NCI-H226 (cell line): ENCODE measurements at regions not wholly inside any gene's neighbourhood (a gene's known extent, or its start where the extent isn't known, plus 50 kb on each side); places are given as distances from the start of the nearest gene placed in this dataset.

ENCODE experiments used
- DNase-seq: peaks from one replicate; pipeline ENCODE4 v3.0.0-alpha.2; 2015

GRCh38 chr20:19807946-19808330 lies 49.9 kb downstream of the RIN2 start:
- no peak for DNase-seq

DNA sequence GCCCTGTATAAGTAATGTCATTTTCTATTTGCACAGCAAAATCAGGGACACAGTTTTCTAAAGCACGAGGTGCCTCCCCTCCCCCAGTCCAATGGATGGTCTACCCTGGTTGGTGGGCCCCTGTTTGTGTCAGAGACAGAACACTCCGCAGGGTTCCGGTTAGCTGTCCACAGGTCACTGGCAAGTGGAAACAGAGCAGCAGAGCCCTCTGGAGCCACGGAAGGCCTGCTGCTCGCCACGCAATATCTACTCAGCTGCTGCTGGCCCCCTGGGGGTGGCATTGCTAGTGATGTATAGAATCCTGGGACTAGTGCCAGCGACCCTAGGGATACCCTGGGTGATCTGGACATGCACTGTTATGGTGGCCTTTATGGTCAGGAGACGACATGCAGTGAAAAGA lies 50.4 kb downstream of the RIN2 start:
- DNase-seq: no peak

DNA sequence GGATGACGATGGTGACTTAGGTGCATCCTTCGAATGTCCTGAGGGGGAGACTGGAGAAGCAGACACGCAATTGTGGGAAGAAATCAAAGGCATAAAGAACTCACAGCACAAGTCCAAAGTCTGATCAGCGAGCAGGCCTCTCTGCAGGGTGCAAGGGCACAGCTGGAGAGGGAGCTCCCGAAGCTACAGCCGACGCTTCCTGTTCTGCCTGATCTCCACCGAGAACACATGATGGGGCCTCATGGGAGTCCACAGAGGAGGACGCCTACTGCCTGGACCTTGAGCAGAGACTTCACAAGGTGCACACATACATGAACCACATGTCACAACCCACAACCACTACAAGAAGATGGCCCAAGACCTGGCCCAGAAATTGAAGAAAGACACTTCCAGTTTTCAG lies 51.4 kb downstream of the RIN2 start:
- no peak for DNase-seq

GRCh38 chr20:19811231-19811630 lies 53.2 kb downstream of the RIN2 start:
- no peak for DNase-seq

DNA sequence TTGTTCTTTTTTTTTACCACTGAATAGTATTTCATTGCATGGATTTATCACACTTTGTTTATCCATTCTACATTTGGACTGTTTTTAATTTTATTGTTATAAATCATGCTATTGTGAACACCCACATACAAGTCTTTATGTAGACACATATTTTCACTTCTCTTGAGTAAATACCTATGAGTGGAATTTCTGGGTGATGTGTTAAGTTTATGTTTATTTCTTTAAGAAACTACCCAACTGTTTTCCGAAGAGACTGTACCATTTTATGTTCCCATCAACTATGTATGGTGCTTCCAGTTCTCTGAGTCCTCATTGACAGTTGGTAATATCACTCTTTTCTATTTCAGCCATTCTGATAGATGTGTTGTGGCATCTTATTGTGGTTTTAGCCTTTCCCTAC lies 54.0 kb downstream of the RIN2 start:
- no peak for DNase-seq

DNA sequence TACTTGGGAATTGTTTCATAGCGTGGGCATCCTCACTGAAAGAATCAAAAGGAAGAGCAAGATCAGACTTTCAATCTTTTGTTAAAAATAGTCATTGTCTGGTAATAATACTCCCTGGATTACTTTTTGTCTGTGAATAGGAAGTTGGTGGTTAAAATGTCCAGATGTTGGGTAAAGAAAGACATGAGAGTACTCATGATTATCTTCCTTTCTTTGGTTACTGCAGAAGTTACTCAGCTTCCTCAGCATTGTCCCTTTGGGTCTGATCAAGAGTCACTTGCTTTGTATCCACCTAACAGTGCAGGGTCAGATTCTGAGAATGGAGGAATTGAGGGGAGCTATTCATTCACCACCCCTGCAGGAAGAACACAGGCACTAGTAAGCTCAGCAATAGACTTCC lies 54.6 kb downstream of the RIN2 start:
- DNase-seq: no peak

DNA sequence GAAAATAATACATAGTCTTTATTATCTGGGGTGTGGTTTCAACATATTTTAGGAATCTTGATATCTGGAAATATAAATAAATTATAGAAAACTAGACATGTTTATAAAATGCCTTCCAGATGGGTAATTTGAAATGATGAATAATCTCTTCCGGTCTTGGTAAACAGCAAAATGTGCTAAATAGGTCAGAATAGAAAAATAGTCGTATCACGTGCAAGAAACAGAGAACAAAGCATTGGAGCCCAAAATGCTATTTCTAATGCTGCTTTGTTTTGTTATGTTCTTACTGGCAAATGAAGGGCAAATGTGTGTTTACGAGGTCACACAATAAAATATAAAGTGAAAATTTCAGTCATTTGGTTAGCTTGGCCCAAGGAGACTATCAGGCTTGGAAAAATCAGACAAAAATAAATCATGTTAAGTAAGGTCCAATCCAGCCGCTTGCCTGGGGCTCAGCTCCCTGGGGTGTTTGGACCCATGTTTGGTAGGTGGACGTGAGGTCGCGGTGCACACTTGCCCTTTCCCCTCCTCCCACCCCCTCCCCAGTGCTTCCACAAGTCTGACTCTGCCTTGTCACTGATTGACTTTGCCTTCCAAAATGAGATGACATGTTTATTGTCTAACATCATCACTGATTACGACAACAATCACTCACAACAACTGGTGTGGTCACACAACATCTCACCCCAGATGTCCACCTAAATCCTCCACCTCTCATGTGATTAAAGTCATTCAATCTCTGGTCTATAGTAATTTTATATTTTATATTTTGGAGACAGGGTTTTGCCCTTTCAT lies 56.0 kb downstream of the RIN2 start:
- DNase-seq: no peak

GRCh38 chr20:19815553-19815991 lies 57.5 kb downstream of the RIN2 start:
- peak; percentile 95 for DNase-seq

DNA sequence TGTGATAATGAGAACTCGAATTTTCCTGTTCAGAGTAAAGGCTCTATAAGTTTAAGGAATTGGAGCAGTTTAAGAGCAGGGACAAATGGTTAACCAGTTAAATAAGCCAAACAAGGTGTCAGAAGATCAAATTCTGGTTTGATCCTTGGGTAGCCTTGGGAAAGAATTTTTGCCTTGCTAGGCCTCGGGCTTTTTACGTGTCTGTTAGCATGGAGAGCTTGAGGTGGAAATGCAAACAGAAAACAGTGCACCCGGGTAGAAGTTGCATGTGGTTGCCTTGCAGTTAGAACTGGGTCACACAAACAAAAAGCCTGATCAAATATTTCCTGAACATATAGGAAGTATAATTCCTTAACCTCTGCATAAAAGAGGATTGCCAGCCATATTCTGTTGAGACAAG lies 58.3 kb downstream of the RIN2 start:
- no peak for DNase-seq

DNA sequence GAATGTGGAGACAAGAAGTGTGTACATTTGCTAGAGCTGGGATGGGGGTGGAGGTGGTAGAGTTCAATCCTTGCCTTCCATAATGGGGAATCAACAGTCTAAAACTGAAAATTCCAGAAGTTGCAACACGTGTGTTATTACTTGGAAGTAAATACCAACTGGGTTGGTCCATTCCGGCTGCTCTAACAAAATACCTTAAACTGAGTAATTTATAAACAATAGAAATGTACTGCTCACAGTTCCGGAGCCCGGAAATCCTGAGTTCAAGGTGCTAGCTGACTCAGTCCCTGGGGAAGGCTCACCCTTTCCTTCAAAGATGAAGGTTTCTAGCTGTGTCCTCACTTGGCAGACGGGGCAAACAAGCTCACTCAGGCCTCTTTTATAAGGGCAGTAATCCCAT lies 59.0 kb downstream of the RIN2 start:
- peak; percentile 80 for DNase-seq

DNA sequence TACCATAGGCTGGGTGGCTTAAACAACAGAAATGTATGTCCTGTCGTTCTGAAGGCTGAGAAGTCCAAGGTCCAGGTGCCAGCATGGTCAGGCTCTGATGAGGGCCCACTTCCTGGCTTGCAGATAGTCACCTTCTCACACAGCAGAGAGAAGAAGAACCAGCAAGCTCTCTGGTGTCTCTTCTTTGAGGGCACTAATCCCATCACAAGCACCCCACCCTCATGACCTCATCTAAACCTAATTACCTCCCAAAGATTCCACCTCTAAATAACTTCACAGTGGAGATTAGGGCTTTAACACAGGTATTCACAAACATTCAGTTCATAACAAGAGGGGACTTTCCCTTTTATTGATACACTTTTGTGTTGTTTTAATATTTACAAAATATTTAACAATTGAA lies 61.1 kb downstream of the RIN2 start:
- DNase-seq: no peak

DNA sequence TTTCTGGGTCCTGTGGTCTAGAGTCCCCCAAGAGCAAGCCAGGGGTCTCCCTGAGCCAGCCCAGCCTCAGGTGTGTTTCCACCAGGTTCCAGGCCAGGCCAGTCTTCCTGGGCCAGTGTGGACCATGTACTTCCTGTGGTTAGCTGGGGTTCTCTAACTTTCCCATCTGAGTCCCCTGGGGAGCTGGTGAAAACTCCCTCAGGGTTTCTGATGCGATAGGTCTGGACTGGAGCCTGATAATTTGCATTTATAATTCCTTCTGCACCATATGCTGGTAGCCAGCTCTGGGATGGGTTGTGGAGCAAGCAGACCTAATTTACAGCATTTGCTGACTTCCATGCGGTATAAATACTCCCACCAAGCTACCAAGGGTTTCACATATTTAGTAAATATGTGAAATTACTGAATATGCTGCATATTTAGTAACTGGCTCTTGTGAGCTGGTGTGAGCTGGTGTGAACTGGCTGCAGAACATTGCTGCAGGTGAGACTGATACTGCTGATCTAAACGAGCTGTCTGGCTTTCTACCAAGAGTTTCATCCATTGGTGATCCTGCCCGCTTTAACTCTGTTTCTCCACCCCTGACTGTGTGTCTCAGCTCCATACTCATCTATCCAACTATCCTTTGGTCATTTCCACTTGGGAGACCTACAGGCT lies 62.6 kb downstream of the RIN2 start:
- no peak for DNase-seq

DNA sequence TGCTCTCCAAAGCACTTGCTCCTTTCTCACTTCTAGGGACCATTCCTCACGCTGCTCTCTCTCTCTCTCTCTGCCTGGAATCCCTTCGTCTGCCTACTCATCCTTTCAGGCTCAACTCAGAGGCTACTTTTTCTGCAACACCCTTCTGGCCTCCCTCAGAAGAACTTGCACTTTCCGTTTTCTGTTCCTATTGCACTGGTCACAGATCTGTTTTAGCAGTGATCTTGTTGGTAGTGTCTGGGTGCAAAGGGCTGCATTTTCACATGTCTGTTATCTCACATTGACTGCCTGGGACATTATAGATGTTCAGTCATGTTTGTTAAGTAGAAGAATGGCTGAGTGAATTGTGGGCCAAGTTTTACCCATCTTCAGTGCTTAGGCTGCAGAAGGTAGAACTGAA lies 63.5 kb downstream of the RIN2 start:
- no peak for DNase-seq

DNA sequence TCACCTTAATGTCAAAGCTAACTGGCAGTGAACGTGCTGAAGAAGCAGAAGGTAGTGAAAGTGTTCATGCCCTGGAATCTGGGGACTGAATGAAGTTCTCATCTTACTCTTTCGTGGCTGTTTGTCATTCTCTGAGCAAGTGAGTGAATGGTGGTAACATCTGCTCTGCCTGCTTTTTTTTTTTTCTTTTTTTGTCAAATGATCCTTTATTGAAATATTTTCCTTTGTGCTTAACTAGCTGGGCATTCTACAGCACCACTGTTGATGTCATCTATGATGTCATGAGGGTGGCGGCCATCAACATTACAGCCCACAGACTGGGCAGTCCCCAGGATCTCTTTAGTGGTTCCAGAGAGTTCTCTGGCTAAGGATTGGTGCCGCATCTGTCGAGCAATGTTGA lies 65.2 kb downstream of the RIN2 start:
- DNase-seq: no peak

DNA sequence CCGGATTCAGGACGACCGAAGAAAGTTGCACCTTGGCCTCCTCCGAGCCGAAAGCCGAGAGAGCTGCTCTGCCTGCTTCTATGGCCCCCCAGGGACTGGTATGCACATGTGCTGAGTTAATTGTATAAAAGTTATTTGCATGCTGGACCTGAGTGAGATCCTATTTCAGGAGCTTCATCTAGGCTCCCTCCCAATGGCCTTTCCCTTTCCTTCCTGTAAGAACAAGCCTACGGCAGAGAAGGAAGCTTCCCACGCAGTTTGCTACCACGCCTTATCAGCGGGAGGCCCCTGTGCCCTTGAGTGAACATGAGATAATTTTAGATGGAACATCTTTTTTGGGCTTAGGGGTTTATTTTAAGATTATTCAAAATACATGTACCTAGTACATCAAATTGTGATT lies 65.9 kb downstream of the RIN2 start:
- DNase-seq: no peak

- no peak for DNase-seq
Measured at GRCh38 chr20:19824861-19825260, 66.8 kb downstream of the RIN2 start.

DNA sequence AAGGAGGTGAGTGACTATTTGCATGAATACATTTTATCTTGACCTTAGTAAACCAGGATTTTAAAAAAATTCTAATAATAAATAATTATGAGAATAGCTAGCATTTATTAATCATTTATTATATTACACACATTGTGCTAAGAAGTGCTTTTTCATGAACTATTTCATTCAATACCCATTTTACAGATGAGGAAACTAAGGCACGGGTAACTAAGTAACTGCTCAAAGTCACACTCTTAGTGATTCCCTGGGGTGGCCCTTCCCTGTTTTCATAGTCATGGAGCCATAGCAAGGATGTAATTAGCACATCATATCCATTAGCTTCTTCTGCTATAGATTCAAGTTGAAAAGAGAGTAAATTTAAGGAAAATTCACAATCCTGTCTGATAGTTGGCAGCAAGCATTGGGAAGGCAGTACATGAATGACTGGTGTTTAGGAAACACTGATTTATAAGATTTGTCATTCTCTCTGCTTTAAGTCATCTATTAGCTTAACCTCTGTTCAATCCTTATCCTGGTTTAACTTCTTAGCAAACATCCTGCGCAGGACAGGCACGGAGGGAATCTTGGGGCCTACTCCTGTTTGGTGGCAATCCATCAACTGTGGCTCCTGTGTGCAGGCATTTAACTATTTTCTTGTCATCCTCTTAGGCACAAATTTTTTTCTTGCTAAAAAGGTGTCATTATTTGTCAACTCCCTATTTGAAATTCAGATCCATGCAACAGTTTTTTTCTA lies 68.3 kb downstream of the RIN2 start:
- DNase-seq: no peak

GRCh38 chr20:19827818-19828217 lies 69.8 kb downstream of the RIN2 start:
- no peak for DNase-seq

DNA sequence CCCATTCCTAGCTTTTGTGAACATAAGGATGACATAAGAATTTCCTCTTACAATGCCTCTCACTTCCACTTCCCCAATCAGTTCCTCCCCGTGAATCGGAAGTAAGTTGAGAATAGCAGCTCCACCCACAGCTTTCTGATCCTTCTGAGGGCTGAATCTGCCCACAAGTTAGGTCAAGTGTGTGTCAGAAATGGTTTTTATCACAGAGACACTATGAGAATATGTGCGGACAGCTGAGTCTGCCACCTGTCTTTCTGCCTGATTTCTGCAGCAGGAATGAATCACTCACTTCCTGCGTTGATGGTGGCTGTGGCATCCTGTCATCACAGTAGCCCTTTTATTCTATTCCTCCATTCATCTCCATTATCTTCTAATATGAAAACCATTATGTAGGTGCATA lies 70.2 kb downstream of the RIN2 start:
- DNase-seq: peak; percentile 63

- DNase-seq: peak; percentile 10
Measured at GRCh38 chr20:19830211-19830785, 72.2 kb downstream of the RIN2 start.

DNA sequence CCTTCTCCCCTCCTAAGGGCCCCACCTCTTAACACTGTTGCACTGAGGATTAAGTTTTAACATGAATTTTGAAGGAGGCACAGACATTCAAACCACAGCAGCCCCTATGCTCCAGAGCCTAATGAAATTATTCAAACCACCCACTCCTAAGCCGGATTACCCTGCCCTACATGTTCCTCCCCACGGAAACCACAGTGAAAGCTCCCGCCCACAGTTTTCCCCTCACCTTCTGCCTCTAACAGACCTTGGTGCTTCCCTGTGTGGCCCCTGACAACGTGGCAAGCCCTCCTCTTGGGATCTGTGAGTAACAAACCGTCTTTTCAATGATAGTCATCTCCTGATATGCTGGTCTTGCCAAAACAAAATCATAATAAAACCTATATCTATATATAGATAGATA lies 74.8 kb downstream of the RIN2 start:
- no peak for DNase-seq

- no peak for DNase-seq
Measured at GRCh38 chr20:19833395-19833794, 75.3 kb downstream of the RIN2 start.

- no peak for DNase-seq
Measured at GRCh38 chr20:19834287-19834686, 76.2 kb downstream of the RIN2 start.

DNA sequence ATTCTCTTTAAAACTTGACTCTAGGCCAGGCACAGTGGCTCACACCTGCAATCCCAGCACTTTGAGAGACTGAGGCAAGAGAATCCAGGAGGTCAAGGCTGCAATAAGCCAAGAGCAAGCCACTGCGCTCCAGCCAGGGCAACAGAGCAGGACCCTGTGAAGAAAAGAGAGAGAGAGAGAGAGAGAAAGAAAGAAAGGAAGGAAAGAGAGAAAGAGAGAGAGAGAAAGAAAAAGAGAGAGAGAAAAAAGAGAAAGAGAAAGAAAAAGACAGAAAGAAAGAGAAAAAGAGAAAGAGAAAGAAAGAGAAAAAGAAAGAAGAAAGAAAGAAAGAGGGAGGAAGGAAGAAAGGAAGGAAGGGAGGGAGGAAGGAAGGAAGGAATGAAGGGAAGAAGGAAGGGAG lies 76.7 kb downstream of the RIN2 start:
- no peak for DNase-seq
